GM19023 (cell line): ENCODE measurements at regions not wholly inside any gene's neighbourhood (a gene's known extent, or its start where the extent isn't known, plus 50 kb on each side); places are given as distances from the start of the nearest gene placed in this dataset.
"Not testable (repeated sequence)": the region's sequence is repeated elsewhere in the genome, so short reads cannot be mapped to it uniquely, and the experiment has no call there.

ENCODE experiments used
- ATAC-seq: cut with Tn5 transposase; IDR thresholded peaks from one replicate; pipeline ENCODE4 v1.9.1; 2021; ENCODE audit warnings: mild to moderate bottlenecking, moderate library complexity; ENCODE audit not compliant: unreplicated experiment

DNA sequence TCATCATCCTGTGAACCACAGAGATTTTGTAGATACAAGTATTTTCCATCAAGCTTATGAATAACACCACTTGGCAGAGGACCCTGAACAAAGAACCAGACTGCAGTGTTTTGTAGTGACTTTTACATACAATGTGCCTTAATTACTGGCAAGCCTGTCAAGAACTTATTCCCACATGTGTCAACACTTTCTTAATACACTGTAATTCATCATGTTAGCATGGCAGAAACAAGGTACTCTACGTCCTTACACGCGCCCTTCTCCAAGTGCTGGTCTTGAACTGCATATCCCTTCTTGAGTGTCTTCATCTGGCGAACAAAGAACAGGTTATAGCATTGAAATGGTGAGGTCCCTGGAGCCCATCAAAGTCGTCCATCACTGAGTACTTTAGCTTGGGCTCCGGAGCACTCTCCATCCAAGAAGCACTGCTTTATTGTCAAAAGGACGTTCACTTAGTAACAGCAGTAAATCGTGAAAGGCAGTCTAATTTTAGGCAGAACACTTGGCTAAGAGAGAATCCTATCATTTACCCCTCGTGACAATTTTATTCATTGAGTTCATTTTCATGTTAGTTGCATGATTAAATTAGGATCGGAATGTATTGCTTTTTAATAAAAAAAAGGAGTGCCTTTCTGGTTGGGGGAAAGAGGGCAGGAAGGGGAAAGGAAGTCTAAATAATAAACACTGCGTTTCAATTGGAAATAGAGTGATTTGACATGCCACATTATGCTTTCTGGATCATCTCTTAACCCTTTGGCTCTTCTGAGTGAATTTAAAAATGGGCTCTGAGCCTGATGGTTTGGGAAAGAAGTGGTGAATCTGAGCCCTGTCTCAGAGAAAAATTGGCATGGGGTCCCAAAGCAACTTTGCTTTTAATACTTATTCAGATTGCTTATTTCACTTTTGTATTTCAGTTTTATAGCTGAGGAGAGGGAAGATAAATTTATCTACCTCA lies 376.1 kb downstream of the DLEU7 start:
- ATAC-seq = no peak

GRCh38 chr13:50468849-50469669 lies 374.4 kb downstream of the DLEU7 start:
- no peak for ATAC-seq

DNA sequence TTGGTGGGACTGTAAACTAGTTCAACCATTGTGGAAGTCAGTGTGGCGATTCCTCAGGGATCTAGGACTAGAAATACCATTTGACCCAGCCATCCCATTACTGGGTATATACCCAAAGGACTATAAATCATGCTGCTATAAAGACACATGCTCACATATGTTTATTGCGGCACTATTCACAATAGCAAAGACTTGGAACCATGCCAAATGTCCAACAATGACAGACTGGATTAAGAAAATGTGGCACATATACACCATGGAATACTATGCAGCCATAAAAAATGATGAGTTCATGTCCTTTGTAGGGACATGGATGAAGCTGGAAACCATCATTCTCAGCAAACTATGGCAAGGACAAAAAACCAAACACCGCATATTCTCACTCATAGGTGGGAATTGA lies 370.4 kb downstream of the DLEU7 start:
- ATAC-seq = not testable (repeated sequence)

GRCh38 chr13:50474088-50474662 lies 369.3 kb downstream of the DLEU7 start:
- ATAC-seq = no peak

DNA sequence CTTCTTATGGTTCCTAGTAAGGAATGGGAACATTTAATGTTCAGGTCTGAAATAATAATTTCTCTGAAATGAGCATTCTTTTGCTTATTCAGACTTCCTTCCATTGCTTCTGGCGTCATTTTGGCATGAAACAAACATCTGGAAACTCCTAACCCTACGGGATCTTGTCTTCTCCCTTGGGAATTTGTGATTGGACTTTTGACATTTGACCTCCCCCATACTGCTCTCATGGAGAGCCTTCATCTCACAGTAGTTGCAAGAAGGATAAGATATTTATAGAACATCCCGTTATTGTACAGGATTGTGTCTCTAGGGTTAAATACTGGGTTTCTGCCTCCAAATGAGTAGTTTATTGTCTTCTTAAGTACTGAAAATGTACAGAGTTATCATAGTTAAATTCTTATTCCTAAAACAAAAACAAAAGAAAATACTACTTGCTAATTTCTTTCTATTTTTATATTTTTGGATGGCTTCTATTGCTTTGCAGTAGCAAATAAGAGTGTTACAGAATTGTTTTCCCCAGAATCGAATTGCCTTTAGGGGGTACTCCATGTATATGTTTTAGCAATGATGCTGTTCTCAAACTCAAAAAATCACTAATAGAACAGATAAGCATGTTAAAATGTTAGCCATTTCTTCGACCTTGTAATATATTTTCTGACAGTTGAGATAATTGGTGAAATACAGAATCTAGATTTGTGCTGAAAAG lies 366.8 kb downstream of the DLEU7 start:
- no peak for ATAC-seq

DNA sequence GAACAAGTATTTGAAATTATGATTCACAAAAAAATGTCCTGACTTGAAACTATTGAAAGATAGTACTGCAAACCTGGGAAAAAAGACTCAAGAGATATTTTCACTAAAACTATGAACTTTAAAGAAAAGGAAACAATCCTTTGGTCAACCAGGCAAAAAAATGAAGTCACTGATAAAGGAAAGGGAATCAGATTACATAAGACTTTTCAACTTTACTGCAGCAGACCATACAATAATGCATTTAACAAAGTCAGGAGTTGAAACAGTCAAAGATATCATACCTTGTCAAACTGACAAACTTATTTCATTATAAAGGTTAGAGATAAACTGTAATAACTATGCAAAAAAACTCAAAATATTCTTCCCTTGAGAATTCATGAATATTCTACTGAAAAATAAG lies 361.6 kb downstream of the DLEU7 start:
- no peak for ATAC-seq

DNA sequence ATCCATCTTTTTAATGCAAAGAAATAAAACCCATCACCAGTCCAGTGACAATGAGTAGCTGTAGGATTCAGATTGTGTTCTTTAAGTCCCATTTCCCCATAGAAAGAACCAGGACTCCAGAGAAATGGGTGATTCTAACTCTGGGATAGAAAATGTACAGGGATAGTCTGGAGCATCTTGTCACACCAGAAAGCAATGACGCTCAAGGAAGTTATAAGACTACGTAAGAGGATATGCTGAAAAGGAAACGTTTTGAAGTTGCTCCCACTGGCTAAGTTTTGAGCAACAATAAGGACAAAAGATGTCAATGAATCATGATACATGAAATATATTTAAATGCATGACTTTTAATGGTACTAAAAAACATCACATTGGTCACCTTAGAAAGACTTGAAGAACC lies 360.1 kb downstream of the DLEU7 start:
- no peak for ATAC-seq

DNA sequence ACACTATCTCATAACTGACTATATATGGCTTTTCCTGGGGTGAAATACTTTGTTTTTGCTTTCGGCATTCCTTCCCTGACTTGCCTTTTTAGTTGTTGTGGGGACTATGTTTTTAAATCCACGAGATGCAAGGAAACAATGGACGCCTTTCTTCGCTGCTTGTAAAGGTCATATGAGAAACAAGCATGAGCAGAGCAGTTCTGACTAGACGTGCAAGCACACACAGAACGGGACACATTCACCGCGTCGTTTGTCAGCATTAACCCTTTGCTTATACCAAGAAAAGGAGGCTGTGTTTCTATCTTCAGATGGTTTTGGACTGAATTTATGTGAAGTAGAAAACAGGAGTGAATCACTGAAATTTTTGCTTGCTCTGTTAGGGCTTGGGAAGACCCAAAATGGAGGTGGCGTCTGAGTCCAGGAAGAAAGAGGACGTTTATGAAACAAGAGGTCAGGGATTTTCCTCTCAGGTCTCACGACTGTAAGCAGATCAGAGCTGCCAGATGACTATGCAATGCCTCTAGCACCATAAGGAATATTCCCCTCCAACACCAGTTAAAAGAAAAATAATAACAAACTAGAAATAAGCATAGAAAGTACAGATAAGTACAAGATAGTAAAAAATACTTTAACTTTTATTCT lies 358.9 kb downstream of the DLEU7 start:
- no peak for ATAC-seq

- ATAC-seq = no peak
Measured at GRCh38 chr13:50485979-50486935, 357.2 kb downstream of the DLEU7 start.

- no peak for ATAC-seq
Measured at GRCh38 chr13:50493683-50494082, 349.8 kb downstream of the DLEU7 start.

- no peak for ATAC-seq
Measured at GRCh38 chr13:50494138-50494537, 349.4 kb downstream of the DLEU7 start.

- not testable (repeated sequence) for ATAC-seq
Measured at GRCh38 chr13:50503212-50503611, 340.3 kb downstream of the DLEU7 start.

GRCh38 chr13:50509167-50509566 lies 334.3 kb downstream of the DLEU7 start:
- no peak for ATAC-seq

- no peak for ATAC-seq
Measured at GRCh38 chr13:50509771-50510441, 333.6 kb downstream of the DLEU7 start.

DNA sequence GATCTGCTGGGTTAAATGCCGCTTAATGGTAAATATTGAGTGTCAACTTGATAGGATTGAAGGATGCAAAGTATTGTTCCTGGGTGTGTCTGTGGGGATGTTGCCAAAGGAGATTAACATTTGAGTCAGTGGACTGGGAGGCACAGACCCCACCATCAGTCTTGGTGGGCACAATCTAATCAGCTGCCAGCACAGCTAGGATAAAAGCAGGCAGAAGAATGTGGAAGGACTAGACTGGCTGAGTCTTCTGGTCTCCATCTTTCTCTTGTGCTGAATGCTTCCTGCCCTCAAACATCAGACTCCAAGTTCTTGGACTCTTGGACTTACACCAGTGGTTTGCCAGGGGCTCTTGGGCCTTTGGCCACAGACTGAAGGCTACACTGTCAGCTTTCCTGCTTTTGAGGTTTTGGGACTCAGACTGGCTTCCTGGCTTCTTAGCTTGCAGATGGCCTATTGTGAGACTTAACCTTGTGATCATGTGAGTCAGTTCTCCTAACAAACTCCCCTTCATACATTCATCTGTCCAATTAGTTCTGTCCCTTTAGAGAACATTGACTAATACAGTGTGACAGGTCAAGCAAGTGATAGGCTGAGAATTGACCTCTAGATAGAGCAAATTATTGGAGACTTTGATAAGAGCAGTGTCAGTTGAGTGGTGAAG lies 332.5 kb downstream of the DLEU7 start:
- not testable (repeated sequence) for ATAC-seq

GRCh38 chr13:50511877-50512341 lies 331.6 kb downstream of the DLEU7 start:
- ATAC-seq = peak; percentile 47

- peak; percentile 96 for ATAC-seq
Measured at GRCh38 chr13:50512474-50513299, 330.8 kb downstream of the DLEU7 start.
